Endothelial cell of umbilical vein (primary cell): ENCODE measurements at regions not wholly inside any gene's neighbourhood (a gene's known extent, or its start where the extent isn't known, plus 50 kb on each side); places are given as distances from the start of the nearest gene placed in this dataset.

ENCODE experiments used
- BruUV-seq: library from RNA; stranded (reverse); fragments of 400-500 nt; replicated peaks from 2 replicates; lab custom pipeline; 2021; lab: Mats Ljungman, UMichigan
- CTCF ChIA-PET: fragments of 300-600, 350-600 bp; sonication (Branson Sonifier 250); formaldehyde crosslinking; loops from one replicate; lab custom pipeline; 2021; ENCODE audit warnings: antibody characterized with exemption, inconsistent platforms; lab: Charles Lee
- POLR2A ChIA-PET: fragments of 300-600, 350-600 bp; sonication (Branson Sonifier 250); formaldehyde crosslinking; loops from one replicate; lab custom pipeline; 2021; ENCODE audit warnings: antibody characterized with exemption, inconsistent platforms; lab: Charles Lee
- DNase-seq: peaks from one replicate; pipeline ENCODE4 v3.0.0-alpha.2; 2011; ENCODE audit warnings: low read depth, low spot score
- FAIRE-seq: peaks from 2 replicates; lab custom pipeline; 2011; peaks lifted over from hg19 to GRCh38; lab: Jason Lieb, UNC
- H2AFZ ChIP-seq: 2 replicates; pipeline ENCODE4 v1.6.0; 2012; ENCODE audit warnings: low read depth, low read length, control low read depth, inconsistent platforms
- H3K27ac ChIP-seq: 2 replicates; pipeline ENCODE4 v1.5.1; 2011; ENCODE audit warnings: low read depth, mild to moderate bottlenecking, control low read depth, low read length, moderate library complexity; ENCODE audit not compliant: insufficient read depth
- H3K27me3 ChIP-seq, 2 experiments: 2 replicates each; pipeline versions ENCODE4 v1.6.0 to v1.6.1; 2011; ENCODE audit warnings: low read length in 2 of 2, mixed read lengths in 1 of 2; ENCODE audit not compliant: control insufficient read depth in 2 of 2, insufficient read depth in 2 of 2
- H3K36me3 ChIP-seq, 2 experiments: 2 replicates in 1 of 2; 3 replicates in 1 of 2; pipeline ENCODE4 v1.5.1; 2011; ENCODE audit warnings: low read length in 2 of 2, mild to moderate bottlenecking in 1 of 2, moderate library complexity in 1 of 2; ENCODE audit not compliant: control insufficient read depth in 2 of 2, insufficient read depth in 2 of 2; ENCODE audit errors: extremely low read depth in 1 of 2
- H3K4me1 ChIP-seq: 3 replicates; pipeline ENCODE4 v1.5.1; 2011; ENCODE audit warnings: mild to moderate bottlenecking, low read length; ENCODE audit not compliant: control insufficient read depth, insufficient read depth; ENCODE audit errors: extremely low read depth
- H3K4me2 ChIP-seq: 2 replicates; pipeline ENCODE4 v1.6.1; 2011; ENCODE audit warnings: low read length, control low read depth, mixed read lengths; ENCODE audit not compliant: insufficient read depth
- H3K4me3 ChIP-seq, 3 experiments: fragments of 200-600 bp in 1 of 3; sonication (generic), shearing (Covaris generic) in 1 of 3; replicated peaks in 1 of 3; 2 replicates each; pipeline ENCODE4 v1.5.1; 2011 to 2016; ENCODE audit warnings: control low read depth in 3 of 3, low read length in 3 of 3, mild to moderate bottlenecking in 2 of 3, inconsistent platforms in 1 of 3, low read depth in 1 of 3, moderate library complexity in 1 of 3; ENCODE audit not compliant: insufficient read depth in 1 of 3
- H3K79me2 ChIP-seq: 2 replicates; pipeline ENCODE4 v1.6.0; 2012; ENCODE audit warnings: low read length, inconsistent platforms; ENCODE audit not compliant: control insufficient read depth, insufficient read depth
- H3K9ac ChIP-seq: replicated peaks from 2 replicates; pipeline ENCODE3; 2011; ENCODE audit warnings: low read length, control low read depth; ENCODE audit not compliant: insufficient read depth; ENCODE audit errors: extremely low read depth
- H3K9me1 ChIP-seq: replicated peaks from 3 replicates; pipeline ENCODE4 v1.6.0; 2011; ENCODE audit warnings: mild to moderate bottlenecking, low read length; ENCODE audit not compliant: control insufficient read depth, insufficient read depth; ENCODE audit errors: extremely low read depth
- H3K9me3 ChIP-seq: replicated peaks from 2 replicates; pipeline ENCODE4 v1.5.1; 2012; ENCODE audit warnings: low read length, inconsistent platforms; ENCODE audit not compliant: control insufficient read depth, insufficient read depth
- H4K20me1 ChIP-seq: replicated peaks from 2 replicates; pipeline ENCODE3; 2011; ENCODE audit warnings: mild to moderate bottlenecking, low read length; ENCODE audit not compliant: control insufficient read depth, insufficient read depth; ENCODE audit errors: extremely low read depth
- CTCF ChIP-seq, 2 donors: IDR thresholded peaks; 1 replicate in 1 of 2; 2 replicates in 1 of 2; pipeline ENCODE4 v1.5.1; 2011; ENCODE audit warnings: low read length in 2 of 2, mild to moderate bottlenecking in 2 of 2, moderate library complexity in 2 of 2, control low read depth in 1 of 2, inconsistent platforms in 1 of 2, low read depth in 1 of 2; ENCODE audit not compliant: insufficient read depth in 1 of 2; ENCODE audit errors: extremely low read depth in 1 of 2
- EZH2 ChIP-seq: IDR thresholded peaks from 2 replicates; pipeline ENCODE4 v1.6.1; 2012; ENCODE audit warnings: borderline replicate concordance, low read depth, mild to moderate bottlenecking, moderate library complexity, low read length, inconsistent platforms; ENCODE audit not compliant: severe bottlenecking
- FOS ChIP-seq: IDR thresholded peaks from 2 replicates; pipeline ENCODE4 v1.6.1; 2011; ENCODE audit warnings: mild to moderate bottlenecking, low read length, moderate library complexity, borderline replicate concordance; ENCODE audit not compliant: insufficient read depth
- GATA2 ChIP-seq: IDR thresholded peaks from 2 replicates; pipeline ENCODE4 v1.7.0; 2011; ENCODE audit warnings: low read depth, mild to moderate bottlenecking, moderate library complexity, mixed read lengths, low read length; ENCODE audit not compliant: insufficient read length, insufficient read depth
- JUN ChIP-seq: IDR thresholded peaks from 2 replicates; pipeline ENCODE4 v1.6.1; 2011; ENCODE audit warnings: borderline replicate concordance, low read depth; ENCODE audit not compliant: insufficient read length, insufficient read depth
- MYC ChIP-seq: IDR thresholded peaks from one replicate; pipeline ENCODE4 v1.6.1; 2011; ENCODE audit warnings: mild to moderate bottlenecking, low read depth, low read length
- POLR2A ChIP-seq: IDR thresholded peaks from 2 replicates; pipeline ENCODE4 v1.6.1; 2012; ENCODE audit warnings: low read depth, mild to moderate bottlenecking, control low read depth, low read length
- POLR2AphosphoS5 ChIP-seq: IDR thresholded peaks from 2 replicates; pipeline ENCODE4 v1.6.1; 2012; ENCODE audit warnings: low read depth, mild to moderate bottlenecking, control low read depth, low read length, moderate library complexity; ENCODE audit not compliant: insufficient read depth
- dilution Hi-C: fragments of 300-500 bp; cut with MboI; formaldehyde crosslinking; loops from one replicate; pipeline ENCODE4 v1.15.0; 2019; ENCODE audit warnings: low sequenced_read_pairs; ENCODE audit not compliant: extremely low pct_ligation_motif_present
- intact Hi-C: fragments of 100-400 bp; cut with micrococcal nuclease; formaldehyde crosslinking; loops from one replicate; pipeline ENCODE4 v1.10.0; 2022
- TF ChIP-seq, protein P1 (sequence below): IDR thresholded peaks from 2 replicates; pipeline ENCODE4 v1.6.1; 2011; ENCODE audit not compliant: insufficient read depth, insufficient read length

DNA sequence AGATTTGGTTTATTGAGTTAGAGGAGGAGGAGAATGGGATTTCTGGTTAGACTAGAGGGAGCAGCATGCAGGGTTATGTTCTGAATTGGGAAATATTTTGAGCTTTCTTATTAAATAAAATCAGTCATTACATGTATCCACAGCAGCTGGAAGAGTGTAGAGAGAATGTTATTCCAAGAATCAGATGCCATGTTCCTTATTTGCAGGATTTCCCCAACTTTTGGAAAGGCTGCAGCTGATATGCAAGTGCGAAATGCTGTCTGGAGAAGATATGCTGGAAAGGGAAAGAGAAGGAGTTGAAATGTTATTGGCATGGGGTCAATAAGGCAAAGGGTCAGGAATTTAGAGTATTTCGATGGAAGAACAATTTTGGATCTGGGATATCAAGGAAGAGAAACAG is 255.8 kb downstream of the MTX2 start:
- CTCF ChIA-PET = interaction anchor here (0.7 to 1.7 kb wide), 6 partner anchors 9 to 384 kb away, joined by 3 to 6 read pairs (median 5); no protein-coding TSS in a partner anchor
- no peak for FAIRE-seq
- TF ChIP-seq FOS = no peak
- TF ChIP-seq GATA2 = no peak
- no peak for TF ChIP-seq POLR2AphosphoS5
- TF ChIP-seq, protein P1, sequence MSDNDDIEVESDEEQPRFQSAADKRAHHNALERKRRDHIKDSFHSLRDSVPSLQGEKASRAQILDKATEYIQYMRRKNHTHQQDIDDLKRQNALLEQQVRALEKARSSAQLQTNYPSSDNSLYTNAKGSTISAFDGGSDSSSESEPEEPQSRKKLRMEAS = no peak
- no peak for TF ChIP-seq POLR2A
- no peak for TF ChIP-seq EZH2
- TF ChIP-seq JUN = no peak
- TF ChIP-seq CTCF (IDR thresholded peaks at IDR 0.05; ENCODE audit: extremely low read depth in 1 of 2, insufficient read depth in 1 of 2, low read depth in 1 of 2, low read length in 2 of 2) = no peak
- no peak for TF ChIP-seq MYC

More for the DNA sequence above, 255.8 kb downstream of the MTX2 start:
- H3K4me2 ChIP-seq = no peak overlapping the region
- POLR2A ChIA-PET = no interaction called here
- H3K27me3 ChIP-seq = no peaks in the 10 kb centered on the region
- H3K4me3 ChIP-seq = no peak overlapping the region
- H3K27ac ChIP-seq = no peak overlapping the region
- no peaks in the 10 kb centered on the region for H3K36me3 ChIP-seq
- H3K79me2 ChIP-seq = no peaks in the 10 kb centered on the region
- BruUV-seq = no TSS peak
- intact Hi-C loops = no loop called here
- no peak overlapping the region for H2AFZ ChIP-seq
- dilution Hi-C loops = no loop called here
- no peaks in the 10 kb centered on the region for H4K20me1 ChIP-seq
- H3K9me3 ChIP-seq = no peaks in the 10 kb centered on the region
- no peak for DNase-seq
- peaks cover 7% of the 10 kb centered on the region for H3K4me1 ChIP-seq
- no peaks in the 10 kb centered on the region for H3K9me1 ChIP-seq
- no peak overlapping the region for H3K9ac ChIP-seq
